Keratinocyte (primary cell): ENCODE measurements at regions not wholly inside any gene's neighbourhood (a gene's known extent, or its start where the extent isn't known, plus 50 kb on each side); places are given as distances from the start of the nearest gene placed in this dataset.

Source experiments
- DNase-seq: peaks from one replicate; pipeline ENCODE4 v3.0.0-alpha.2; 2011; ENCODE audit warnings: low read depth, missing footprints, low spot score
- FAIRE-seq: peaks from 2 replicates; lab custom pipeline; 2011; peaks lifted over from hg19 to GRCh38; lab: Jason Lieb, UNC
- H2AFZ ChIP-seq: 2 replicates; pipeline ENCODE4 v1.6.0; 2012; ENCODE audit warnings: low read length, control low read depth, inconsistent platforms; ENCODE audit not compliant: control insufficient read depth
- H3K27ac ChIP-seq: 2 replicates; pipeline ENCODE4 v1.5.1; 2011; ENCODE audit warnings: low read length; ENCODE audit not compliant: control insufficient read depth, insufficient read depth
- H3K27me3 ChIP-seq: 3 replicates; pipeline ENCODE4 v1.6.0; 2011; ENCODE audit warnings: low read length; ENCODE audit not compliant: control insufficient read depth, insufficient read depth; ENCODE audit errors: extremely low read depth
- H3K36me3 ChIP-seq, 2 experiments: 2 replicates in 1 of 2; 3 replicates in 1 of 2; pipeline ENCODE4 v1.5.1; 2011; ENCODE audit warnings: low read length in 2 of 2, mild to moderate bottlenecking in 1 of 2; ENCODE audit not compliant: control insufficient read depth in 2 of 2, insufficient read depth in 2 of 2; ENCODE audit errors: extremely low read depth in 1 of 2
- H3K4me1 ChIP-seq: 3 replicates; pipeline ENCODE4 v1.5.1; 2011; ENCODE audit warnings: low read length; ENCODE audit not compliant: control insufficient read depth, insufficient read depth; ENCODE audit errors: extremely low read depth
- H3K4me2 ChIP-seq: 3 replicates; pipeline ENCODE4 v1.6.0; 2011; ENCODE audit warnings: low read depth, low read length; ENCODE audit not compliant: control insufficient read depth, insufficient read depth; ENCODE audit errors: extremely low read depth
- H3K4me3 ChIP-seq, 3 experiments: fragments of 200-600 bp in 1 of 3; sonication (generic) in 1 of 3; 2 replicates in 2 of 3; 3 replicates in 1 of 3; pipeline ENCODE4 v1.5.1; 2011 to 2016; ENCODE audit warnings: low read length in 3 of 3, mild to moderate bottlenecking in 3 of 3, control low read depth in 2 of 3, inconsistent platforms in 1 of 3, low read depth in 1 of 3, mixed read lengths in 1 of 3, mixed run types in 1 of 3, moderate library complexity in 1 of 3; ENCODE audit not compliant: control insufficient read depth in 2 of 3, insufficient read depth in 2 of 3; ENCODE audit errors: extremely low read depth in 1 of 3
- H3K79me2 ChIP-seq: 2 replicates; pipeline ENCODE4 v1.6.0; 2012; ENCODE audit warnings: low read length; ENCODE audit not compliant: control insufficient read depth, insufficient read depth
- H3K9ac ChIP-seq: 3 replicates; pipeline ENCODE4 v1.6.0; 2011; ENCODE audit warnings: low read length; ENCODE audit not compliant: control insufficient read depth, insufficient read depth; ENCODE audit errors: extremely low read depth
- H3K9me1 ChIP-seq: 3 replicates; pipeline ENCODE4 v1.6.0; 2011; ENCODE audit warnings: low read length; ENCODE audit not compliant: control insufficient read depth, insufficient read depth; ENCODE audit errors: extremely low read depth
- H3K9me3 ChIP-seq: 2 replicates; pipeline ENCODE4 v1.5.1; 2012; ENCODE audit warnings: low read depth, low read length; ENCODE audit not compliant: control insufficient read depth
- H4K20me1 ChIP-seq: 3 replicates; pipeline ENCODE4 v1.6.0; 2011; ENCODE audit warnings: low read length; ENCODE audit not compliant: control insufficient read depth, insufficient read depth; ENCODE audit errors: extremely low read depth
- EZH2 ChIP-seq: IDR thresholded peaks from one replicate; pipeline ENCODE4 v1.6.1; 2012; ENCODE audit warnings: inconsistent platforms, mild to moderate bottlenecking, low read length, moderate library complexity
- dilution Hi-C: fragments of 300-500 bp; cut with MboI; formaldehyde crosslinking; loops from one replicate; pipeline ENCODE4 v1.7.0; 2020; ENCODE audit warnings: low sequenced_read_pairs; ENCODE audit not compliant: extremely low pct_ligation_motif_present
- TF ChIP-seq, protein P1 (sequence below), 3 experiments: IDR thresholded peaks in 1 of 3; conservative IDR thresholded peaks in 1 of 3; optimal IDR thresholded peaks in 1 of 3; 2 replicates in 2 of 3; 3 replicates in 1 of 3; pipeline versions ENCODE3 to v1.5.1; 2011; ENCODE audit warnings: low read length in 3 of 3, mild to moderate bottlenecking in 3 of 3, moderate library complexity in 2 of 3, control low read depth in 1 of 3, inconsistent platforms in 1 of 3; ENCODE audit not compliant: insufficient read depth in 2 of 3; ENCODE audit errors: extremely low read depth in 1 of 3

DNA sequence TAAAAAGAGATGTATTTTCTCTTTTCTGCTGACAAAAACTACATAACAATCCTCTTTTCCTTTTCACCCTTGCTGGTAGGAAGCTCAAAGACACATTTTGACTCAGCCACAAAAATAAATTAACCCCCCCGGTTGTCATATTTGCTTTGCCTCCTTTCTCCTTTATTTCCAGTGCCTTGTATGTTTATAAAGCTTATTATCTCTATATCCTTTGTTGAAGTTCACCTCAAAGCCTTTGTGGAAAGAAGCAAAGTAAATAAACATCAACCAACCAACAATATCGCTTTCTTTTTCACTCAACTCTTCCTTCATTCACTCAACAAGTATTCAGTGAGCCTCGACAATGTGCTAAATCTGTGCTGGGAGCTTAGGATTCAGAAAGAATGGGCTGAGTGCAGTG, 276.5 kb upstream of the ID2 start:
- Histone ChIP-seq H3K9ac (no peak overlapping the region), H3K27ac (no peak overlapping the region), H3K9me3 (no peaks in the 10 kb centered on the region), H3K4me3 (no peak overlapping the region), H3K36me3 (no peaks in the 10 kb centered on the region), H2AFZ (no peak overlapping the region), H3K27me3 (no peaks in the 10 kb centered on the region), H3K9me1 (no peaks in the 10 kb centered on the region), H4K20me1 (no peaks in the 10 kb centered on the region), H3K4me2 (no peak overlapping the region), H3K4me1 (no peaks in the 10 kb centered on the region), H3K79me2 (no peaks in the 10 kb centered on the region)
- no peak for TF ChIP-seq EZH2
- TF ChIP-seq, protein P1, sequence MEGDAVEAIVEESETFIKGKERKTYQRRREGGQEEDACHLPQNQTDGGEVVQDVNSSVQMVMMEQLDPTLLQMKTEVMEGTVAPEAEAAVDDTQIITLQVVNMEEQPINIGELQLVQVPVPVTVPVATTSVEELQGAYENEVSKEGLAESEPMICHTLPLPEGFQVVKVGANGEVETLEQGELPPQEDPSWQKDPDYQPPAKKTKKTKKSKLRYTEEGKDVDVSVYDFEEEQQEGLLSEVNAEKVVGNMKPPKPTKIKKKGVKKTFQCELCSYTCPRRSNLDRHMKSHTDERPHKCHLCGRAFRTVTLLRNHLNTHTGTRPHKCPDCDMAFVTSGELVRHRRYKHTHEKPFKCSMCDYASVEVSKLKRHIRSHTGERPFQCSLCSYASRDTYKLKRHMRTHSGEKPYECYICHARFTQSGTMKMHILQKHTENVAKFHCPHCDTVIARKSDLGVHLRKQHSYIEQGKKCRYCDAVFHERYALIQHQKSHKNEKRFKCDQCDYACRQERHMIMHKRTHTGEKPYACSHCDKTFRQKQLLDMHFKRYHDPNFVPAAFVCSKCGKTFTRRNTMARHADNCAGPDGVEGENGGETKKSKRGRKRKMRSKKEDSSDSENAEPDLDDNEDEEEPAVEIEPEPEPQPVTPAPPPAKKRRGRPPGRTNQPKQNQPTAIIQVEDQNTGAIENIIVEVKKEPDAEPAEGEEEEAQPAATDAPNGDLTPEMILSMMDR (optimal IDR thresholded peaks at IDR 0.05 in 1 of 3, IDR thresholded peaks at IDR 0.05 in 1 of 3, conservative IDR thresholded peaks at IDR 0.05 in 1 of 3; ENCODE audit: extremely low read depth in 1 of 3, insufficient read depth in 2 of 3, low read length in 3 of 3): no peak
- DNase-seq (no peak), FAIRE-seq (no peak)
- dilution Hi-C loops: no loop called here

- dilution Hi-C loops: no loop called here
- no peaks in the 10 kb centered on the region for H4K20me1 ChIP-seq
- H3K27me3 ChIP-seq: no peaks in the 10 kb centered on the region
- no peak overlapping the region for H3K4me2 ChIP-seq
- no peak for FAIRE-seq
- H3K79me2 ChIP-seq: no peaks in the 10 kb centered on the region
- no peaks in the 10 kb centered on the region for H3K36me3 ChIP-seq
- no peaks in the 10 kb centered on the region for H3K9me3 ChIP-seq
- no peak overlapping the region for H2AFZ ChIP-seq
- no peaks in the 10 kb centered on the region for H3K4me1 ChIP-seq
- H3K9me1 ChIP-seq: no peaks in the 10 kb centered on the region
- no peak overlapping the region for H3K9ac ChIP-seq
- H3K4me3 ChIP-seq: no peak overlapping the region
- H3K27ac ChIP-seq: no peak overlapping the region
- DNase-seq: no peak
- TF ChIP-seq, protein P1 (optimal IDR thresholded peaks at IDR 0.05 in 1 of 3, IDR thresholded peaks at IDR 0.05 in 1 of 3, conservative IDR thresholded peaks at IDR 0.05 in 1 of 3; ENCODE audit: extremely low read depth in 1 of 3, insufficient read depth in 2 of 3, low read length in 3 of 3): no peak
- TF ChIP-seq EZH2: no peak
Observed at GRCh38 chr2:8406271-8406670, 275.6 kb upstream of the ID2 start.
